Ovary (tissue), 3 donors: ENCODE measurements at regions not wholly inside any gene's neighbourhood (a gene's known extent, or its start where the extent isn't known, plus 50 kb on each side); places are given as distances from the start of the nearest gene placed in this dataset.

ENCODE experiments used
- POLR2A ChIP-seq: fragments of 450-650 bp; IDR thresholded peaks from one replicate; pipeline ENCODE4 v1.6.1; 2017; ENCODE audit warnings: antibody characterized with exemption, mild to moderate bottlenecking, moderate library complexity
- TF ChIP-seq, protein P1 (sequence below), 3 donors: fragments of 450-650 bp in 2 of 3; fragments of 200-600 bp in 1 of 3; IDR thresholded peaks; one replicate each; pipeline versions ENCODE4 v1.5.1 to v1.8.0; 2016 to 2022; ENCODE audit warnings: antibody characterized with exemption in 3 of 3, mild to moderate bottlenecking in 1 of 3
- donor health status: DM: no; HTN: no; CAD: no.

DNA sequence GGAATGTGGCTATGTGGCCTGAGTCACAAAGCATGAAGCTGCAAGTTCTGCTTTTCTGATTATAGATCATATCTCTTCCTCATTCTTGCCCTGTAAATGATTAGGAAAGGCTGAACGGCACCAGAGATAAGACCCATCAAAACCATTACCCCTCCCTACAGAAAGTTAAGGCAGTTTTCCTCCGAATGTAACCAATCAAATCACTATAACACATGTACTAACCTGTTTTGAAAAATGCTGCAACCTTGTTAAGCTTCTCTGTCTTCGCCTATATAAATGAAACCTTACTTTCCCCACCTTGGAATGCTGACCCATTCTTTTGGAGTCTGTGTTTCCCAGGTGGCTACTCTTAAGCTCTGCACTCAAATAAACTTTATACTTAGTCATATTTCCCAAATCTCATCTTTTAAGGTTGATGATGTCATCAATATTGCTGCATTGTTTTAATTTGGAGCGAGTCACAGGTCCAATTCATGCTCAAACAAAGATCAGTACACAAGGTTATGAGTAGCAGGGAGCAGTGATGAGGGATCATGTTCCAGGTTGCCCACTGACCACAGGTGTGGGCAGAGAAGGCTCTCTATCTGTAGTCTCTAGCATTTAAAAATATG lies 662.3 kb downstream of the IRS1 start:
- TF ChIP-seq, protein P1, sequence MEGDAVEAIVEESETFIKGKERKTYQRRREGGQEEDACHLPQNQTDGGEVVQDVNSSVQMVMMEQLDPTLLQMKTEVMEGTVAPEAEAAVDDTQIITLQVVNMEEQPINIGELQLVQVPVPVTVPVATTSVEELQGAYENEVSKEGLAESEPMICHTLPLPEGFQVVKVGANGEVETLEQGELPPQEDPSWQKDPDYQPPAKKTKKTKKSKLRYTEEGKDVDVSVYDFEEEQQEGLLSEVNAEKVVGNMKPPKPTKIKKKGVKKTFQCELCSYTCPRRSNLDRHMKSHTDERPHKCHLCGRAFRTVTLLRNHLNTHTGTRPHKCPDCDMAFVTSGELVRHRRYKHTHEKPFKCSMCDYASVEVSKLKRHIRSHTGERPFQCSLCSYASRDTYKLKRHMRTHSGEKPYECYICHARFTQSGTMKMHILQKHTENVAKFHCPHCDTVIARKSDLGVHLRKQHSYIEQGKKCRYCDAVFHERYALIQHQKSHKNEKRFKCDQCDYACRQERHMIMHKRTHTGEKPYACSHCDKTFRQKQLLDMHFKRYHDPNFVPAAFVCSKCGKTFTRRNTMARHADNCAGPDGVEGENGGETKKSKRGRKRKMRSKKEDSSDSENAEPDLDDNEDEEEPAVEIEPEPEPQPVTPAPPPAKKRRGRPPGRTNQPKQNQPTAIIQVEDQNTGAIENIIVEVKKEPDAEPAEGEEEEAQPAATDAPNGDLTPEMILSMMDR (IDR thresholded peaks at IDR 0.05), result no peak
- no peak for TF ChIP-seq POLR2A
